GM18867 (cell line): ENCODE measurements at regions not wholly inside any gene's neighbourhood (a gene's known extent, or its start where the extent isn't known, plus 50 kb on each side); places are given as distances from the start of the nearest gene placed in this dataset.
"Not testable (repeated sequence)": the region's sequence is repeated elsewhere in the genome, so short reads cannot be mapped to it uniquely, and the experiment has no call there.

ENCODE experiments used
- ATAC-seq: cut with Tn5 transposase; IDR thresholded peaks from one replicate; pipeline ENCODE4 v1.9.1; 2021; ENCODE audit warnings: mild to moderate bottlenecking, moderate library complexity; ENCODE audit not compliant: unreplicated experiment

DNA sequence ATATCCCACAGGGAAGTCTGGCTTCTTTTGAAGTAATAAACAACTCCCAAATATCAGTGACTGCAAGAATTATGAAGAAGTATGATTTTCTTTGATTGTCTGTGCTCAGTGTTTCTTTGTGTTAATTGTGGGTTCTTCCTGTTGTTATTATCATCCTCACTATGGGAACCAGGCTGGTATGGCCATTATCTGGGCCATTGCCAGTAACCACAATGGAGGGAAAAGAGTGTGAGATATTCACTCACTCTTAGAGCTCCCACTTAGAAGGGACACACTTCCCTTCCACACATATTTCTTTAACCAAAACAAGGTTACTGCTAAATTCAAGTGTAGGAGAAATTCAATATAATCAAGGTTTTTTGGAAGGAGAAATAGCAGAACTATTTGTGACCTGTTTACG lies 503.7 kb downstream of the SLC6A15 start:
- no peak for ATAC-seq

DNA sequence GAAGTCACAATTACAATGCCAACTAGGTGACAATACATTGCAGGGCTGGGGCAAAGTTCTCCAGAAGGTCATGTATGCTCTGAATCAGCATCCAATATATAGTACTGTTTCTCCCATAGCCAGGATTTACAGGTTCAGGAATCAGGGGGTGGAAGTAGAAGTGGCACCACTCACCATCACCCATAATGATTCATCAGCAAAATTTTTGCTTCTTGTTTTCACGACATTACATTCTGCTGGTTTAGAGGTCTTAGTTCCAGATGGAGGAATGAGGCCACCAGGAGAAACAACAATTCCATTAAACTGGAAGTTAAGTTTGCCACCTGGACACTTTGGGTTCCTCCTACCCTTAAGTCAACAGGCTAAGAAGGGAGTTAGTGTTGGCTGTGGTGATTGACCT lies 505.9 kb downstream of the SLC6A15 start:
- ATAC-seq, result not testable (repeated sequence)

DNA sequence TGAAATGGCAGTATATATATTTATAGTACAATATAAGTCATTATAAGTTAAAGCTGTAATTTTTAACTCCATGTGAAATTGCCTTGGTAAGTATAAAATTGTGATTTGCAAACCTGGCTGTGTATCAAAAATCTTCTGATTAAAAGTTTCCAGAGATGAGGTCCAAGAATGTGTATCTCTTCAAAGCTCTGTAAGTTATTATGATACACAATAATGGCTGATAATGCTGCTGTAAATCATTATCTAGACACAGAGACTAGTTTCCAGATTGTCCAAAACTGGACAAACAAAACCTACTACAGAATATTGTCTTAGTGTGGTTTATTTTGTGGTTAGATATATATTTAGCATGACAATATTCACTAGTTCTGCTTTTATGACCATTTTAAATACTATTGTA lies 514.8 kb downstream of the SLC6A15 start:
- no peak for ATAC-seq

DNA sequence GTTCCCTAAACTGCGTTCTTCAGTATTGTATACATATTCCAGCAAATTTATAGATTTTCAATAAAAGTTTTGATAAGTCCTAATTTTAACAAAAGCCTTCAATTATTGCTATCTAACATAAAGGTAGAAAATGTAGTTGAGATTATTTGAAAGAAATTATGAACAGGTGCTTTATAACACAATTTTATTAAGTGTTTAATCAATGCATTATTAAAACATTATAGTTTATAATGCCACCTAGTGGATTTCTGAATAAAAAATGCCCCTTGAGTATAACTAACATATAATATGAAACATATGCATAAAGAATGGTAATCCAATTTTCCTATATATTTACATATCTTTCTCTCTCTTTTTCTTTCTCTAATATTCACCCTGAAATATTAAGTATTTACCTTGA lies 515.3 kb downstream of the SLC6A15 start:
- ATAC-seq, result no peak

DNA sequence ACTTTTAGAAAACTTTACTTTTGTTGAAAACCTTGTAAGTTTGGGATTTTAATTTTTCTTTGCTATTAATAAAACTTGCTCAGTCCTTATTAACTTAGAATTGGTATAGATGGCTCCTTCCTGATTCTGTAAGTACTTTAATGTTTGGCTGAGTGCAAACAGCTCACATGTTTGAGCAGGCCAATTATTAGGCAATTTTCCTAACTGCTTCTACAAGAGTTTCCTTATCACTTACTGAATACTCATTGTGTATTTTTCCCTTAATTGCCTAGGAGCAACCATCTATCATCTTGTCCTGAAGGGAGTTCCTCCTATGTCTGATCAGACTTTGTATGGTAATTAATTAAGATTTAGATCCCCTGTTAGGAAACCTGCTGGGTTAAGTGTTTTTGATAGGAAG lies 521.4 kb downstream of the SLC6A15 start:
- not testable (repeated sequence) for ATAC-seq

DNA sequence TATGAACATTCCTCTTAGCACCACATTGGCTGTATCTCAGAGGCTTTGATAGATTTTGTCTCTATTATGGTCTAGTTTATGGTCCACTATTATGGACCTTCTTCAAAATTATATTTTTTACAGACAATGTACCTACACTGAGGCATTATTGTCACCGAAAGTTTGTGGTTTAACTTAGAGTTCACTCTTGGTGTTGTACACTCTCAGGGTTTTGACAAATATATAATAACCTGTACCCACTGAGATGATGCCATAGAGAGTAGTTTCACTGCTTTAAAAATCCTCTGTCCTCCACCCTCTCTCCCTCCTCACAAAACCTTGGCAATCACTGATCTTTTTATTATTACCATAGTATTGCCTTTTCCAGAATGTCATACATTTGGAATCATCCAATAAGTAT lies 528.2 kb downstream of the SLC6A15 start:
- ATAC-seq, result no peak

DNA sequence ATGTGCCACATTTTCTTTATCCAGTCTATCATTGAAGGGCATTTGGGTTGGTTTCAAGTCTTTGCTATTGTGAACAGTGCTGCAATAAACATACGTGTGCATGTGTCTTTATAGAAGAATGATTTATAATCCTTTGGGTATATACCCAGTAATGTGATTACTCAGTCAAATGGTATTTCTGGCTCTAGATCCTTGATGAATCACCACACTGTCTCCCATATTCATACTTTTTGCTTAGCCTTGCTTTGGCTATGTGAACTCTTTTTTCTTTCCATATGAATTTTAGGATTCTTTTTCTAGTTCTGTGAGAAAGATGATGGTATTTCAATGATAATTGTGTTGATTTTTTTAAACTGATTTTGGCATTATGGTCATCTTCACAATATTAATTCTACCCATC lies 530.1 kb downstream of the SLC6A15 start:
- ATAC-seq, result not testable (repeated sequence)

DNA sequence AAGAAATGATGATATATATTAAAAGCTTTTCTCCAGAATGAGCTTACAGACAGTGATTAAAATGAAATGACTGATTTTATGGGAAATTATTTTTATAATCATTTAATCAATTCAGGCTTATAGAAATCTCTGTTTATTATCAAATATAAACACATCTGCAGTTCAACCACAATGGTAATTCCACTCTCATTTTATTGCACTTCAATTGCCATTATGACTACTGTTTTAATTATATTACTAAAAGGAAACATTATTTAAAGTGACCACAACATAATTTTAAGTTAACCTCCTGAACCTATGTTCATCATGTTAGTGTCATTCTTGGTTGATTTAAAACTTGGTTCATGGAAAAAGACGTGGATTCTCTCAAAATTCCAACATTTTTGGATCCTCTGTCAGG lies 536.3 kb downstream of the SLC6A15 start:
- ATAC-seq, result no peak

DNA sequence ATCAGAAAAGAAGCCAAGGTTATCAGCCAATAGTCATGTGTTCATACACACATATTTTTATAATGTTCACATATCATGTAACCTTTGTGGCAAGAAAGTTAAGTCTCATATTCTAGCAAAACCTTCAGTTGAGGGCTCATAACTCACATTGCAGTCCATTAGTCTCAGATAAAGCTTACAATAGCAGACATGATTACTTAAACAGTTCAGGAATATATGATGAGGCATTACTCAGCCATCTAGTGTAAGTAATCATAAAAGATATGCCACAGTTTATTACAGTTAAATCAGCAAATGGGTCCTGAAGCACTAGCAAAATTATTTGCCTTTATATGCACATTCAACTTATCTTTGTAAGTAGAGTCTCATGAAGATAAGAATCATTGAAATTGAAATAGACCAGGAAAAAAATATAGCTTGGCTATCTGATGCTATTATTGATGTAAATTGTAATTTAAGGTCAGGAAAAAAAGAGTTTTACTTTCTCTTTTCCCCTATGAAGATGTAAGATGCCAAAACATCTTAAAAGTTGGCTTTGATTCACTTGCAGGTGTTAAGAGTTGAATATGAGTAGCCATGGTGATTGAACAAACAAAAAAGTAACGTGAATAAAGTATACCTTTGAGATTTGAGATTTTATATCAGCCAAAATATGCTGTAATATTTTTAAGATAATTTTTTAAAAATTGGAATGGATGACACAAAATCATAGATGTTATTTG lies 537.0 kb downstream of the SLC6A15 start:
- ATAC-seq, result no peak

DNA sequence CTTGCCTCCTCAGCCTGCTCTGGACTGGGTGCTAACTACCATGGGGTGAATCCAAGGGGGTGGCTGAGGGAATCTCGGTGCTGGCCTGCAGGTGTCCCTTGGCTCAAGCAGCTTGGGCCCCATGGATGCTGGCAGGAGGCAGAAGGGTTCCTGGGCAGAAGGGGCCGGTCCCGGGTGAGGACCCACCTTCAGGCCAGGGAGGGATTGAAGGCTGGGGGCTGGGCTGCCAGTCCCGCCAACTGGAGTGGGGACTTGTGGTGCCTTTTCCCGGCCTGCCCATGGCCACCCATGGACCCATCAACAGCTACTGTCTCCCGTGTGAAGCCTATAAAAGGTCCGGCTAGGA lies 550.1 kb downstream of the SLC6A15 start:
- ATAC-seq, result no peak

DNA sequence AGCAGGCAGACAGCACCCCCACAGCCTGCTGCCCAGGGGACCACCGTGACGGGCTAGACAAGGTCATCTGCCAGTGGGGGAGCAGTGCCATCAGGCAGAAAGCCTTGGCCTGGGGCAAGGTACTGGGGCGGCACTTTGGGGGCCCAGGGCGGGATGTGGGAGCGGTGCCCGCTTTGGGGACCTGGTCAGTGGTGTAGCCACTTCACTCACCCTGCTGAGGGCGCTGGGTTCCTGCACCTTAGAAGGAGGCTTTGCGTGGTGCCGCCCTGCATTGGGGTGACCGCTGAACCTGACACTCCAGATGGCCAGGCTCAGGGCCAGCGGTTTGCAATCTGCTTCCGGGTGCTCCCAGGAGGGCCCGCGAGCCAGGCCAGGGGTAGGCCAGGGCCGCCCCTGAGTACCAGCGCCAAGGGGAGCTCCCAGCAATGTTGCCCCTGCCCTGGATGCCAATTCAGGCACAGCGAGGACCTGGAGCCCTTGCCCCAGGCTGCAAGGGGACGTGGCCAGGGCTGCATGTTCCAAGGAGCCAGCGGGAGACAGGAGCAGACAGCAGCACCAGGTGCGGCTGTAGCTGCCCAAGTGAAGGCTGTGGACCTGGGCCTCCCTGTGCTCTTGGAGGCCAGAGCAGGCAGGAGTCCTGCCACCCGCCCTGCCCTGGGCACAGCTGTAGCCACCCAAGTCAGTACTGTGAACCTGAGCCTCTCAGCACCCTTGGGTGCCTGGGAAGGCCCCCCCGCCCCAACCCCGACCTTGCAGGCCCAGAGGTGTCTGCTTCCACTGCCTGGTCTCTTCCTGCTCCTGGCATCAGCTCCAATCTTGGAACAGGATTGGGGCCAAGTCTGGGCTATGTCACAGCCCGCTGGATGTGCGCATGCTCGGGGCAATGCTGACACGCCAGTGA lies 550.7 kb downstream of the SLC6A15 start:
- no peak for ATAC-seq

DNA sequence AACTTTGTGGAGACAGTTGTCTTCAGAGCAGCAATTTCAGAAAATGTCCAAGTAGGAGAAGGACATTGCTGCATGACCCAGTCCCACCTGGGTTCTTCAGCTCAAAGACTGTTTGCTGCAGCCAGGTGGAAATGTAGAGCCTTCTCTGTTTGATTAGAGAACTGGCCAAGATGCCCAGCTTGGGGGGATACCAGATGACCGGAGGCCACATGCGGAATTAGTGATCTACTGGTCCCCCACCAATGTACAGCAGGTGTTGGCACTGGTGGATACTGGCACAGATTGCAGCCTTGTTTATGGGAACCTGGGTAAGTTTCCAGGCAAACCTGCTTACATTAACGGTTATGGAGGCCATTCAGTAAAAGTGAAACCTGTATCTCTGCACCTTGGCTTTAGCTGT lies 555.3 kb downstream of the SLC6A15 start:
- ATAC-seq, result no peak

DNA sequence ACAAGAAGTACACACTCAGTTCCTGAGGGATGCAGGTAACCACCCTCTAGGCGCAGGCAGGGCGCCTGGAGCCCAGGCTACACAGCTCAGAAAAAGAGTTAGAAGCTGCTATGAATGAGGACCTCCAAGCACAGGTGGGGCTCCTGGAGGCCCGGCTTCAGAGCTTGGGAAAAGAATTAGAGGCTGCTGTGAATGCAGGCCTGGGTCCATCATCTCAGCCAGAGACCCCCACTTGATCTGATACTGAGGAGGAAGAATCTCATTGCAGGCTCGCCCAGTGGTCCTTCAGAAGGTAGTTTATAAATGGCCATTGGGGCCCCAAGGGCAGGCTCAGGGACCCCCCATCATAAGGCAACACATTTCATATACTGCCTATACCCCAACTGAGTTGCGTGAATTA lies 556.4 kb downstream of the SLC6A15 start:
- ATAC-seq, result no peak

DNA sequence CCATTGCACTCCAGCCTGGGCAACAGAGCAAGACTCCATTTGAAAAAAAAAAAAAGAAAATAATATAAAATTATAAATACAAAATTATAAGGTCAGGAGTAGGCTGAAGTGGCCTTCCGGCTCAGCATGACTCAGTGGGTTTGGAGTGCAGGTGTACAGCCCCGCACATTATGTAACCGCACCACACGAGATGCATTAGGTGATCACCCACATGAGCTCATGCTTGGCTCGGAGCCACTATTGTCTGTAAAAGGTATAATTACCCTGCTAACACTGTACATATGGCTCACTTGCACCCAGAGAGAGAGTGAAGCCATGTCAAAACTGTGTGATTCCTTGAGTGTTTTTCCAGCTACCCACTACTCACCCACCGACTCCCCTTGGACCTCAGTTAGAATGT lies 557.0 kb downstream of the SLC6A15 start:
- ATAC-seq, result no peak

DNA sequence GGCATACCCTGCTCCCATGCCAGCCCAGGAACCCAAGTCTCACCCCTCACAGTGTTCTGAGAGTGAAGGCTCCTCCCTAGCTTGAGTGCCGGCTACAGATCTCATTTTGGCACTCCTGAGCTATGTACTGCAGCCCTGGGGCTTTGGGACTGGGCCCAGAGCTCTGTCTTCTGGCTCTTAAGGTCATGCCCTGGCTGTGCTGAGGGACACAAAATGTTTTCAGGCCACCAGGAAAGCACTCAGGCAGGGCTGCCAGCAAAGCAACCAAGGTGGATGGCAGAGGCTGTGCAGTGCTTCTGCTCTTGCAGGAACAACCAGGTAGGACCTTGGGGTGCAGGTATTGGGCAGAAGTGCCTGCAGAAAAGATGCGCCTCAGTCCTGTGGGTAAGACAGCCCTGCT lies 564.0 kb downstream of the SLC6A15 start:
- ATAC-seq, result no peak

DNA sequence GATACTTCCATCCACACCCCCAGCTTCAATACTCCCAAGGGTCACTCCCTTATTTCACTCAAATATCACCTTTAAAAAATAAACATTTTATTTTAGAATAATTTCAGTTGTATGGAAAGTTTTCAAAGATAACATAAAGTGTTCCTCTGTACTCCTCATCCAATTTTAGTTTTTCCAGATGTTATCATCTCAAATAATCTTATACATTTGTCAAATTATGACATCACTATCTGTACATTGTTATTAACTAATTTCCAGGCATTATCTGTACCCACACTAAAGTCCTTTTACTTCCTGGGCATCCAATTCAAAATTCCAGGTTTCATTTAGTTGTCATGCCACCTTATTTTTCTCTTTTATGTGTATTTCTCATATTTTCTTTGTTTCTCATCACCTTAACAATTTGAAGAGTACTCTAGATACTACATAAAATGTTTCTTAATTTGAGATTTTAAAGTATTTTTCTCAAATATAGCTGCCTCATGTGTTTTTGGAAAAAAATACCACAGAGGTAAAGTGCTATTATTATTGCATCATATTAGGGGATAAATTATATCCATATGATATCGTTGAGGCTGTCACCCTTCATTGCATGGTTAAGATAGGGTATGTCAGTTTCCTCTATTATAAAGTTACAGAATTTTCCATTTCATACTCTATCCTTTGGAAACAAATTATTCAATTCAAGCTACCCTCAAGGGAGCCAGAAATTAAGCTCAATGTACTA lies 571.0 kb downstream of the SLC6A15 start:
- no peak for ATAC-seq

DNA sequence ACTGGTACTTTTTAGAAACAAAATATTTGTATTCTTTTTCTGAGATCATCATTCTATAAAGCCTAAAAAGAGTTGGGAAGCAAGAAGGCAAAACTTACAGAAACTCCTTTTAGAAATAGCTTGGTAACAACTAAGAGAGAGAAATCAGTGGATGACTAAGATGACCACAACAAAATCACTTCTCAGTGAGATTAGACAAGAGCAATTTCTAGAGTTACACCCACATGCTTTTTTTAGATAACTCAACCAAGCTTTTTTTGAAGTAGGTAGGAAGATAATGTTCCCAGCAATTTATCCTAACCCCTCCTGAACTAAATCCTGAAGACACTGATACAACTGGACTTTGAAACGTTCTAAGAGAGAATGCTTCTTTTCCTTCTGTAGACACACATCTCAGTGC lies 576.4 kb downstream of the SLC6A15 start:
- ATAC-seq, result no peak

DNA sequence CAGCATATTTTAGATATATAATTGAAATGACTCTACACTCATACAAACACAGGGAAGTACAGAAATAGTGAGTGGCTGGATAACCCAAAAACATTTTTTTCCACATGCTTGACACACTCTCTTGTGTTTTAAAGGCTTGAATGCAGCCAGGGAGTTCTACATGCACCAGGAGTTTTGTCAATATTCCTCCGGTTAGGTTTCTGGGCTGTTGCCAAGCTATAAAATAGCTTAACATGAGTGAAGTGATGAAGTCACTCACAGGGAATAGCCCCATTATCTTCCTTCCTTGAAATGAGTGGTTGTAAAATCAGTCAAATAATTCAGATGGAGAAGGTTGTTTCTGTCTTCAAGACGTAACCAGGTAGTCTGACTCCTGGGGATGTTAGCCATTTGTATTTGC lies 582.7 kb downstream of the SLC6A15 start:
- ATAC-seq, result no peak

DNA sequence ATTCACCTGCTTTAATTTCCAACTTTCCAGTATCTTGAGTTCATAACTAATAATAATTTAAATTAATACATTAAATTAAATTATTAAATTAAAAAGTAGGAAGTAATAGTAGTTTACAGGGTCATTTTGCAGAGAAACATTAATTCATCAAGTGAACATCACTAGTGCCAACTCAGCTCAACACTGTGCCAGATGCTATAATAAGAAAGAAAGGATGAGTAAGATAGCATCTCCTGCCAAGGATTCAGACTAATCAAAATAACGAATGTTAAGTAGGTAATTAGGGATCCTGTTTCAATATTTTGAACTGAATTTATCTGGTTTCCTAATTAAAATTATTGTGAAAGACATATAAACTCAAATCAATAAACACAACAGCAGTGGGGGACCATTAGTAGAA lies 596.7 kb downstream of the SLC6A15 start:
- no peak for ATAC-seq

DNA sequence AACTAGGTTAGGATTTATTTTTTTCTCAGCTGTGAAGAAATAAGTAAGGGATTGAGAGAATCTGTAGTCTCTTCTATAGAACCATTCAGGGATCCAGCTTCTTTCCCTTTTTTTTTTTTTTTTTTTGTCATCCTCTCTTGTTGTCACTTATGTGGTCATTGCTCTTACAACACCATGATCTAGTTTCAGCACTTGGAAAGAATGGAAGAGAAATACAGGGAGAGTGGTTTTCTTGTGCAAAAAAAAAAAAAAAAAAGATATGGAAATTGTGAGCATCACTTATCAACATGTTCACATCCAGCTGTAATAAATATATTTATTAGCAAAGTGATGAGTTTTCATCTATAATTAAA lies 599.3 kb downstream of the SLC6A15 start:
- ATAC-seq, result no peak

DNA sequence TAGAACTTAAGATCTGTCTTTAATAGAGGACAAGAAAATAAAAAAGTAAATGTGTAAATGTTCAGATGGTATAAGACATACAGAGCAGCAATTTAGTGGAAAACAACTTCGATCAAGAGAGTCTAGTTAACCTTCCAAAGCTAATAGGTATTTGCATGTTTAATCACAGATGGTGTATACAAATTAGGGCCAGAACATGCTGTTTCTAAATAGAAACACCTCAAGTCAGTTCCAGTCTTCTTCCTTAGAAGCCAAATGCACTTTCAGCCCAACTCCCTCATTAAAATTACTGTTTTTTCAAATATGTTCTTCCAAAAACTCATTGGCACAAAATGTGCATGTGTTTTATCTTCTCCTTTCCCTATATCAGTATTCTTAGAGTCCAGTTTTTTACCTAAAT lies 604.4 kb downstream of the SLC6A15 start:
- no peak for ATAC-seq

DNA sequence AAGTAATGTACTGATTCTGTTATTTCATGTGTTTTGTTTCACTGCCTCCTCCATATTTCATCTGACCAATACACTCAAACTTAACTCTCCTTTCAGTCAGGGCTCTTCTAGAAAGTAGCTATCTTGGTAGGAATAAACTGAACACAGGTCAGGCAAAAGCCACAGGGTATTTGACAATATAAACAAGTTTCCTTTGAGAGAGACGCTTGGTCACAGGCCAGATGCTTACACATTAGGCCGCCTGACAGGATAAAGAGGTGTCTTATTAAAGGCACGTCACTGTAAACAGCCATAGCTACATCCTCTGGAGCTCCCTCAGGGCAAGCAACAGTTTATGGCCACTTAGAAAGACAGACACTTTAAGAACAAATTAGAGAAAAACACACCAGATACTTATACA lies 607.5 kb downstream of the SLC6A15 start:
- no peak for ATAC-seq
